BE2C (cell line): ENCODE measurements at regions not wholly inside any gene's neighbourhood (a gene's known extent, or its start where the extent isn't known, plus 50 kb on each side); places are given as distances from the start of the nearest gene placed in this dataset.

Experiments used
- DNase-seq: peaks from one replicate; pipeline ENCODE4 v3.0.0-alpha.2; 2020
- H3K27me3 ChIP-seq: fragments of 250-450 bp; sonication (Bioruptor Pico); 2 replicates; pipeline ENCODE4 v1.5.1; 2020; ENCODE audit warnings: mild to moderate bottlenecking
- H3K36me3 ChIP-seq: fragments of 250-450 bp; sonication (Bioruptor Pico); 2 replicates; pipeline ENCODE4 v1.5.1; 2020; ENCODE audit warnings: mild to moderate bottlenecking
- H3K4me1 ChIP-seq: fragments of 250-450 bp; sonication (Bioruptor Pico); 2 replicates; pipeline ENCODE4 v1.5.1; 2020
- H3K4me3 ChIP-seq: 2 replicates; pipeline ENCODE4 v1.5.1; 2011; ENCODE audit warnings: low read depth, low read length
- H3K9me3 ChIP-seq: fragments of 250-450 bp; sonication (Bioruptor Pico); 2 replicates; pipeline ENCODE4 v1.5.1; 2020
- TF ChIP-seq, protein P1 (sequence below): IDR thresholded peaks from 2 replicates; pipeline ENCODE4 v1.5.1; 2012; ENCODE audit warnings: mild to moderate bottlenecking, low read depth, low read length

- Histone ChIP-seq H3K36me3 (no peaks in the 10 kb centered on the region), H3K27me3 (no peaks in the 10 kb centered on the region; the same call in 1 of the 2 replicates), H3K4me3 (no peak overlapping the region), H3K4me1 (no peaks in the 10 kb centered on the region), H3K9me3 (no peaks in the 10 kb centered on the region)
- TF ChIP-seq, protein P1, sequence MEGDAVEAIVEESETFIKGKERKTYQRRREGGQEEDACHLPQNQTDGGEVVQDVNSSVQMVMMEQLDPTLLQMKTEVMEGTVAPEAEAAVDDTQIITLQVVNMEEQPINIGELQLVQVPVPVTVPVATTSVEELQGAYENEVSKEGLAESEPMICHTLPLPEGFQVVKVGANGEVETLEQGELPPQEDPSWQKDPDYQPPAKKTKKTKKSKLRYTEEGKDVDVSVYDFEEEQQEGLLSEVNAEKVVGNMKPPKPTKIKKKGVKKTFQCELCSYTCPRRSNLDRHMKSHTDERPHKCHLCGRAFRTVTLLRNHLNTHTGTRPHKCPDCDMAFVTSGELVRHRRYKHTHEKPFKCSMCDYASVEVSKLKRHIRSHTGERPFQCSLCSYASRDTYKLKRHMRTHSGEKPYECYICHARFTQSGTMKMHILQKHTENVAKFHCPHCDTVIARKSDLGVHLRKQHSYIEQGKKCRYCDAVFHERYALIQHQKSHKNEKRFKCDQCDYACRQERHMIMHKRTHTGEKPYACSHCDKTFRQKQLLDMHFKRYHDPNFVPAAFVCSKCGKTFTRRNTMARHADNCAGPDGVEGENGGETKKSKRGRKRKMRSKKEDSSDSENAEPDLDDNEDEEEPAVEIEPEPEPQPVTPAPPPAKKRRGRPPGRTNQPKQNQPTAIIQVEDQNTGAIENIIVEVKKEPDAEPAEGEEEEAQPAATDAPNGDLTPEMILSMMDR: no peak
- no peak for DNase-seq
Observed at GRCh38 chr2:238518821-238519186, 92.1 kb downstream of the ASB1 start.

- Histone ChIP-seq H3K36me3 (no peaks in the 10 kb centered on the region), H3K4me1 (no peaks in the 10 kb centered on the region), H3K9me3 (no peaks in the 10 kb centered on the region), H3K4me3 (no peak overlapping the region), H3K27me3 (peaks cover 8% of the 10 kb centered on the region)
- TF ChIP-seq, protein P1: no peak
- DNase-seq: no peak
Observed at GRCh38 chr2:238520359-238520886, 93.7 kb downstream of the ASB1 start.

- Histone ChIP-seq H3K4me3 (no peak overlapping the region), H3K36me3 (no peaks in the 10 kb centered on the region), H3K9me3 (no peaks in the 10 kb centered on the region), H3K27me3 (peaks cover 8% of the 10 kb centered on the region), H3K4me1 (no peaks in the 10 kb centered on the region)
- DNase-seq: no peak
- TF ChIP-seq, protein P1: no peak
Observed at GRCh38 chr2:238521002-238521401, 94.3 kb downstream of the ASB1 start.

DNA sequence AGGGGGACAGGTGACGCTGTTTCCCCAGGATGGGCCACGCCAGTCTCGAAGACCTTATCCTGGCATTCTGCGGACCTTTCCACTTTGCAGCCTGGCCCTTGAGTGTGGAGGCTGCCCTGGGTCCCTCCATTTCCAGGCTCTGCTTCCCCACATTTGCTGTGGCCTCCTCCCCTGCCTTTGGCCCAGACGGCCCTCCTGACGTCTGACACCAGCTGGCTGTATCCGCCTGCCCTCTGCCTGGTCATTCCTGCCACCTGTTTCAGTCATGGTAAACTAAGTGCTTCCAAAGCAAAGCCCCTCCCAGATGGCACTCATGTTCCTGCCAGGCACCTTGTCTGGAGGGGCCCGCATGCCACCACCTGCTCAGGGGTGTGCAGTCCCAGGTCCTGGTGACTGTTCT is 95.1 kb downstream of the ASB1 start:
- Histone ChIP-seq H3K36me3 (no peaks in the 10 kb centered on the region), H3K9me3 (no peaks in the 10 kb centered on the region), H3K4me3 (no peak overlapping the region), H3K27me3 (peaks cover 13% of the 10 kb centered on the region), H3K4me1 (no peaks in the 10 kb centered on the region)
- TF ChIP-seq, protein P1: no peak
- DNase-seq: no peak

DNA sequence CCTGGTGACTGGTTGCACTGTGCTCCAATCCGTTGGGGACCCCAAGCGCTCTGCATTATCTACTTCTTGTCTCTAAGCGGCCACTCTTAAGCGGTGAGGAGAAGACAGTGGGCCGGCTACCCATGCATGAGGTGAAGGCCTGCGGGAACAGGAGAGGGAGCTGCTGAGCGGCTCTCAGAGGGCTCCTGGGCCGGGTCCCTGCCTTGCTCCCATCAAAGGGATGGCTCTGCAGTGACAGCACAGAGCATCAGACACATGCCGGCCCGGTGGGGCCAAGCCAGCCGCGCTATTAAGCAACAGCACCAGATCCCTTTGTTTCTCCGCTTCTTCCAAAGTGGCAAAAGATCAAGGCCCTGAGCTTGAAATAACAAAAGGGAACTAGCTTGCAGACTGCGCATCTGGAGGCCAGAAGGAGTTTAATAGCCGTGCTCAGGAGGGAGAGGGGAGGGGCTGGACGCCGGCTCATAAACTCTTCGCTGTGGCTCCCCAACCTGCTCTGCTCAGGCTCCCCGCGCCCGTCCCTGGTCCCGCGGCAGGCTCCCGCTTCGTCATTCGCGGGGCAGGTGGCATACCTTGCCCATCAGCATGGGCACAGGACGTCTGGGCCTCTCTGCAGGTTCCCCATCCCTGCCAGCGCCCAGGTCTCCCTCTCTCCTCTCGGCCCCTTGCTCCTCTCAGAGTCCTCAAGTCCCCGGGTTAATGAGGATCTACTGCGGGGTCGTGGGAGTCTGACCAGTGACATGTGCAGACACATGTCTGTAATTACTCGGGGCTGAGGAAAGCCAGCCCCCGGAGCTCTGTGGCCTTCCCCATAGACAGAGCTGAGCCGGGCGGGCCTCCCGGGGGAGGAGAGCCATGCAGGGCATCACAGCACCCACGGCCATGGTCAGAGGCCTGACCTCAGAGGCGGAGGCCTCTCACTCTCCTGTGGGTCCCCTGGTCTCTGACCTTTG is 96.7 kb downstream of the ASB1 start:
- no peaks in the 10 kb centered on the region for H3K4me1 ChIP-seq
- H3K27me3 ChIP-seq: peaks cover 14% of the 10 kb centered on the region
- no peaks in the 10 kb centered on the region for H3K9me3 ChIP-seq
- no peak for DNase-seq
- H3K36me3 ChIP-seq: no peaks in the 10 kb centered on the region
- H3K4me3 ChIP-seq: no peak overlapping the region
- TF ChIP-seq, protein P1: no peak

- no peak for DNase-seq
- Histone ChIP-seq H3K9me3 (no peaks in the 10 kb centered on the region), H3K4me3 (no peak overlapping the region), H3K27me3 (peaks cover 14% of the 10 kb centered on the region), H3K36me3 (no peaks in the 10 kb centered on the region), H3K4me1 (no peaks in the 10 kb centered on the region)
- TF ChIP-seq, protein P1: no peak
Observed at GRCh38 chr2:238524426-238524983, 97.8 kb downstream of the ASB1 start.
